Body of pancreas (tissue), 4 donors: ENCODE measurements at regions not wholly inside any gene's neighbourhood (a gene's known extent, or its start where the extent isn't known, plus 50 kb on each side); places are given as distances from the start of the nearest gene placed in this dataset.

ENCODE experiments used
- ATAC-seq: fragments of 150-250 bp; one replicate; pipeline ENCODE4 v1.9.1; 2016
- DNase-seq, 4 donors: peaks; one replicate each; pipeline ENCODE4 v3.0.0-alpha.2; 2019
- H3K27ac ChIP-seq, 4 donors: fragments of 200-600 bp; sonication (generic); 1 replicate in 3 of 4; 2 replicates in 1 of 4; pipeline versions ENCODE4 v1.5.1 to v1.6.1; 2016 to 2019; ENCODE audit warnings: mild to moderate bottlenecking in 1 of 4, mixed read lengths in 1 of 4, moderate library complexity in 1 of 4
- H3K27me3 ChIP-seq, 2 donors: fragments of 200-600 bp; sonication (generic); one replicate each; pipeline ENCODE4 v1.6.0; 2016; ENCODE audit warnings: mild to moderate bottlenecking in 1 of 2
- H3K36me3 ChIP-seq, 2 donors: fragments of 200-600 bp; sonication (generic); replicated peaks in 1 of 2; 2 replicates each; pipeline ENCODE4 v1.5.1; 2016; ENCODE audit warnings: low read depth in 2 of 2; ENCODE audit not compliant: insufficient read depth in 1 of 2
- H3K4me1 ChIP-seq: fragments of 200-600 bp; sonication (generic); one replicate; pipeline ENCODE4 v1.6.0; 2016
- H3K4me3 ChIP-seq, 2 donors: fragments of 200-600 bp; sonication (generic); 1 replicate in 1 of 2; 2 replicates in 1 of 2; pipeline ENCODE4 v1.5.1; 2016 to 2019
- H3K9me3 ChIP-seq, 3 donors: fragments of 200-600 bp; sonication (generic); 1 replicate in 2 of 3; 2 replicates in 1 of 3; pipeline ENCODE4 v1.5.1; 2016
- CTCF ChIP-seq, 7 experiments: fragments of 450-650 bp in 4 of 7; fragments of 200-600 bp in 3 of 7; sonication (generic) in 3 of 7; IDR thresholded peaks; one replicate each; pipeline ENCODE4 v1.5.1; 2016 to 2019; ENCODE audit warnings: antibody characterized with exemption in 7 of 7
- POLR2A ChIP-seq, 3 donors: fragments of 450-650 bp; IDR thresholded peaks; one replicate each; pipeline ENCODE4 v1.6.1; 2016; ENCODE audit warnings: antibody characterized with exemption in 3 of 3, mild to moderate bottlenecking in 2 of 3
- WGBS, 2 donors: methylation state at CpG; one replicate each; pipeline ENCODE4 v1.1.5; 2017; 5-methylcytosine and 5-hydroxymethylcytosine counted together
- intact Hi-C: fragments of 100-400 bp; cut with DNase I; formaldehyde crosslinking; loops from one replicate; pipeline ENCODE4 v1.15.1; 2023

- ATAC-seq (no peak), DNase-seq (no peak)
- Histone ChIP-seq H3K27ac (no peak overlapping the region), H3K9me3 (no peaks in the 10 kb centered on the region), H3K4me3 (no peak overlapping the region), H3K4me1 (no peaks in the 10 kb centered on the region), H3K36me3 (no peaks in the 10 kb centered on the region), H3K27me3 (no peaks in the 10 kb centered on the region)
- intact Hi-C loops, result no loop called here
- 63 to 77% methylated on average over 3 of the region's 3 CpGs for WGBS, 2 donors
- no peak for TF ChIP-seq CTCF (IDR thresholded peaks at IDR 0.05)
- no peak for TF ChIP-seq POLR2A (IDR thresholded peaks at IDR 0.05)
Measured at GRCh38 chr16:87221633-87222032, 95.6 kb downstream of the C16orf95 start.

DNA sequence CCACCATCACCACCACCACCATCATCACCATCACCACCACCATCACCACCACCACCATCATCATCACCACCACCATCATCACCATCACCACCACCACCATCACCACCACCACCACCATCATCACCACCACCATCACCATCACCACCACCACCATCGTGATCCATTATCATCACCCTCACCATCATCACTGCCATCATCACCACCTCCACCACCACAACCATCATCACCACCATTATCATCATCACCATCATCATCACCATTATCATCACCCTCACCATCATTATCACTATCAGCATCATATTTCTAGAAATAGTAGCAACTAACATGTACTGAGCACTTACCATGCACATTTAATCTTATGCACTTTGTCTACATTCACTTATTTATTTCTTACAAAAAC, 94.9 kb downstream of the C16orf95 start:
- ATAC-seq (no peak), DNase-seq (no peak)
- intact Hi-C loops, result no loop called here
- TF ChIP-seq CTCF (IDR thresholded peaks at IDR 0.05), result no peak
- no peak for TF ChIP-seq POLR2A (IDR thresholded peaks at IDR 0.05)
- WGBS, 2 donors, result 93 to 100% methylated on average over 1 of the region's 1 CpG
- H3K27me3 ChIP-seq, result no peaks in the 10 kb centered on the region
- H3K36me3 ChIP-seq, result no peaks in the 10 kb centered on the region
- H3K9me3 ChIP-seq, result no peaks in the 10 kb centered on the region
- H3K27ac ChIP-seq, result no peak overlapping the region
- no peaks in the 10 kb centered on the region for H3K4me1 ChIP-seq
- H3K4me3 ChIP-seq, result no peak overlapping the region

DNA sequence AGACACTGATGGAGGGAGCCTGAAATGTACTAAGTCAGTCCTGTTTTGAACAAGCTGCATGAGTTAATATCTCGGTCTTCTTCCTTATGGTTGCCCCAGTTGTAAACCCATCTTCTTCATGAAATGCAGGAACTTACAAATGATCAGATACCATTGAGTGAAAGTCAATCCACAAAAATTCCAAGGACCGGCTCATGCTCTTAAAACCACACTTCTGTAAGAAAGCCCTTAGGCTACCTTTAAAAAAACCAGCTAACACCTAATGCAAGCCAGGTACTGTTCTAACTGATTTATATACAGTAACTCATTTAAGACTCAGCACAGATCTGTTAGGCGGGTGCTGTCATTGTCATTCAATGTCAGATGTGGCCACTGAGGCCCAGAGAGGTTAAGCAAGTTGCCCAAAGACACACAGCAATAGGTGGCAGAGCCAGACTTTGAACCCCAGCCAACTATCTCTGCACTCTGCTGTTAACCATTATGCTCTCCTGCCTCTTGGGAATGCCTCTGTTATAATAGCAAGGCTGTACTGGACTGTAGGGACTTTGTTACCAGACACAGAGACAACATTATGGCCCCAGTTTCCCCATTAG, 93.4 kb downstream of the C16orf95 start:
- WGBS, 2 donors, result 72 to 82% methylated on average over 3 of the region's 3 CpGs
- no peaks in the 10 kb centered on the region for H3K36me3 ChIP-seq
- ATAC-seq (no peak), DNase-seq (no peak)
- TF ChIP-seq POLR2A (IDR thresholded peaks at IDR 0.05) (no peak), CTCF (IDR thresholded peaks at IDR 0.05) (no peak)
- intact Hi-C loops, result no loop called here
- H3K9me3 ChIP-seq, result no peaks in the 10 kb centered on the region
- H3K27ac ChIP-seq, result no peak overlapping the region
- no peaks in the 10 kb centered on the region for H3K4me1 ChIP-seq
- no peak overlapping the region for H3K4me3 ChIP-seq
- H3K27me3 ChIP-seq, result no peaks in the 10 kb centered on the region

DNA sequence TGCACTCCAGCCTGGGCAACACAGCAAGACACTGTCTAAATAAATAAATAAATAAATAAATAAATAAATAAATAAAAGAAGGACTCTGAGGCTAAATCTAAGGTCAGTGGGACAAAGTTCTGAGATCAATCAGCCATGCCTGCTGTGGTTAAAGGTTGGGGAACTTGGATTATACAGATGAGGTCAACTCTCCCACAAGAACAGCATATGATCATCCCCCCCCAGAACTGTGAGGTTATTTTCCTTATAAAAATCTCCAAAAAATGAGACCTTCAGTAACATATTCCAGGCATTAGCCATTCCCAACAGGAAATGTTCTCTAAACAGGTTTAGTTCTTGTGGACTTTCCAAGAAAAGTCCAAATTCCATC, 90.3 kb downstream of the C16orf95 start:
- ATAC-seq (no peak), DNase-seq (no peak)
- TF ChIP-seq POLR2A (IDR thresholded peaks at IDR 0.05), result no peak
- TF ChIP-seq CTCF (IDR thresholded peaks at IDR 0.05), result no peak
- Histone ChIP-seq H3K27me3 (no peaks in the 10 kb centered on the region), H3K36me3 (no peaks in the 10 kb centered on the region), H3K4me1 (no peaks in the 10 kb centered on the region), H3K27ac (no peak overlapping the region), H3K4me3 (no peak overlapping the region), H3K9me3 (peaks cover 0 to under 1% (median 0%) of the 10 kb centered on the region in 3 donors)
- intact Hi-C loops, result no loop called here

- TF ChIP-seq POLR2A (IDR thresholded peaks at IDR 0.05) (no peak), CTCF (IDR thresholded peaks at IDR 0.05) (no peak)
- H3K9me3 ChIP-seq, result peaks cover 0 to 3% (median 0%) of the 10 kb centered on the region in 3 donors
- peak in 1 of 4 donors; percentile 16 for DNase-seq
- H3K4me3 ChIP-seq, result no peak overlapping the region
- H3K27me3 ChIP-seq, result no peaks in the 10 kb centered on the region
- no peaks in the 10 kb centered on the region for H3K36me3 ChIP-seq
- H3K4me1 ChIP-seq, result no peaks in the 10 kb centered on the region
- peak overlapping the region in 1 of 4 donors; percentile 46 for H3K27ac ChIP-seq
- intact Hi-C loops, result no loop called here
- WGBS, 2 donors, result 88 to 96% methylated on average over 12 to 23 of the region's 24 CpGs
- ATAC-seq, result peak; percentile 35
Measured at GRCh38 chr16:87227296-87227951, 89.8 kb downstream of the C16orf95 start.
